ENCODE measurements at regions not wholly inside any gene's neighbourhood (a gene's known extent, or its start where the extent isn't known, plus 50 kb on each side); places are given as distances from the start of the nearest gene placed in this dataset.

- no peak overlapping the region for H2AFZ ChIP-seq (ENCODE audit: low read length)
- no peaks in the 10 kb centered on the region for H3K36me3 ChIP-seq (ENCODE audit: insufficient read depth, low read length)
- H3K27me3 ChIP-seq (ENCODE audit: insufficient read depth, low read length), result no peaks in the 10 kb centered on the region; the same call in 1 of the 2 replicates
- H3K4me3 ChIP-seq (ENCODE audit: low read depth, low read length, poor library complexity, severe bottlenecking), result no peak overlapping the region
- no peaks in the 10 kb centered on the region for H3K9me2 ChIP-seq (ENCODE audit: low read depth, low read length)
- H3K79me2 ChIP-seq (ENCODE audit: insufficient read depth, low read length), result no peaks in the 10 kb centered on the region
- no peaks in the 10 kb centered on the region for H3K4me1 ChIP-seq (ENCODE audit: insufficient read depth, low read length, severe bottlenecking)
- no peak overlapping the region for H3K9ac ChIP-seq (ENCODE audit: low read length)
- no peaks in the 10 kb centered on the region for H3K9me3 ChIP-seq (ENCODE audit: low read length)
- no peak overlapping the region for H3K27ac ChIP-seq (ENCODE audit: low read depth, low read length, poor library complexity, severe bottlenecking)
- TF ChIP-seq CTCF (IDR thresholded peaks at IDR 0.05; ENCODE audit: low read length), result no peak
- no peak for TF ChIP-seq EZH2 (IDR thresholded peaks at IDR 0.05; ENCODE audit: borderline replicate concordance, low read length)
- no peaks in the 10 kb centered on the region for H3F3A ChIP-seq (ENCODE audit: insufficient read depth, low read length)
- no peak overlapping the region for H3K4me2 ChIP-seq (ENCODE audit: low read length)
- H4K20me1 ChIP-seq (ENCODE audit: insufficient read depth, low read length), result no peaks in the 10 kb centered on the region
These were observed 57.3 kb downstream of the ABCC12 start for GRCh38 chr16:48098472-48098871.

- no peak overlapping the region for H2AFZ ChIP-seq (ENCODE audit: low read length)
These were observed 64.7 kb downstream of the ABCC12 start for GRCh38 chr16:48091117-48091516.

GRCh38 chr16:48089053-48089792 lies 66.6 kb downstream of the ABCC12 start:
- H3K27me3 ChIP-seq (ENCODE audit: insufficient read depth, low read length), result 0 out of 2 replicates have a peak, but pooled peaks cover 3% of the 10 kb centered on the region
- no peaks in the 10 kb centered on the region for H3F3A ChIP-seq (ENCODE audit: insufficient read depth, low read length)
- TF ChIP-seq CTCF (IDR thresholded peaks at IDR 0.05; ENCODE audit: low read length) (no peak), EZH2 (IDR thresholded peaks at IDR 0.05; ENCODE audit: borderline replicate concordance, low read length) (no peak)
- H3K79me2 ChIP-seq (ENCODE audit: insufficient read depth, low read length), result no peaks in the 10 kb centered on the region
- no peaks in the 10 kb centered on the region for H4K20me1 ChIP-seq (ENCODE audit: insufficient read depth, low read length)
- no peaks in the 10 kb centered on the region for H3K9me3 ChIP-seq (ENCODE audit: low read length)
- H3K4me1 ChIP-seq (ENCODE audit: insufficient read depth, low read length, severe bottlenecking), result no peaks in the 10 kb centered on the region
- no peak overlapping the region for H3K27ac ChIP-seq (ENCODE audit: low read depth, low read length, poor library complexity, severe bottlenecking)
- H3K4me2 ChIP-seq (ENCODE audit: low read length), result no peak overlapping the region
- H3K9ac ChIP-seq (ENCODE audit: low read length), result no peak overlapping the region
- H2AFZ ChIP-seq (ENCODE audit: low read length), result no peak overlapping the region
- no peaks in the 10 kb centered on the region for H3K9me2 ChIP-seq (ENCODE audit: low read depth, low read length)
- no peaks in the 10 kb centered on the region for H3K36me3 ChIP-seq (ENCODE audit: insufficient read depth, low read length)
- H3K4me3 ChIP-seq (ENCODE audit: low read depth, low read length, poor library complexity, severe bottlenecking), result no peak overlapping the region

More at GRCh38 chr16:48091117-48091516, 64.7 kb downstream of the ABCC12 start:
- H3F3A ChIP-seq (ENCODE audit: insufficient read depth, low read length), result no peaks in the 10 kb centered on the region
- no peak overlapping the region for H3K4me2 ChIP-seq (ENCODE audit: low read length)
- no peak for TF ChIP-seq EZH2 (IDR thresholded peaks at IDR 0.05; ENCODE audit: borderline replicate concordance, low read length)
- TF ChIP-seq CTCF (IDR thresholded peaks at IDR 0.05; ENCODE audit: low read length), result no peak
- no peaks in the 10 kb centered on the region for H4K20me1 ChIP-seq (ENCODE audit: insufficient read depth, low read length)
- H3K9me3 ChIP-seq (ENCODE audit: low read length), result no peaks in the 10 kb centered on the region
- H3K27ac ChIP-seq (ENCODE audit: low read depth, low read length, poor library complexity, severe bottlenecking), result no peak overlapping the region
- H3K36me3 ChIP-seq (ENCODE audit: insufficient read depth, low read length), result no peaks in the 10 kb centered on the region
- no peaks in the 10 kb centered on the region for H3K9me2 ChIP-seq (ENCODE audit: low read depth, low read length)
- no peaks in the 10 kb centered on the region for H3K79me2 ChIP-seq (ENCODE audit: insufficient read depth, low read length)
- no peaks in the 10 kb centered on the region for H3K27me3 ChIP-seq (ENCODE audit: insufficient read depth, low read length)
- no peak overlapping the region for H3K9ac ChIP-seq (ENCODE audit: low read length)
- H3K4me1 ChIP-seq (ENCODE audit: insufficient read depth, low read length, severe bottlenecking), result no peaks in the 10 kb centered on the region
- no peak overlapping the region for H3K4me3 ChIP-seq (ENCODE audit: low read depth, low read length, poor library complexity, severe bottlenecking)

Data from OCI-LY1 (cell line).